GM18520 (cell line): ENCODE measurements at regions not wholly inside any gene's neighbourhood (a gene's known extent, or its start where the extent isn't known, plus 50 kb on each side); places are given as distances from the start of the nearest gene placed in this dataset.

ENCODE experiments used
- ATAC-seq: cut with Tn5 transposase; IDR thresholded peaks from one replicate; pipeline ENCODE4 v1.9.1; 2021; ENCODE audit not compliant: unreplicated experiment

DNA sequence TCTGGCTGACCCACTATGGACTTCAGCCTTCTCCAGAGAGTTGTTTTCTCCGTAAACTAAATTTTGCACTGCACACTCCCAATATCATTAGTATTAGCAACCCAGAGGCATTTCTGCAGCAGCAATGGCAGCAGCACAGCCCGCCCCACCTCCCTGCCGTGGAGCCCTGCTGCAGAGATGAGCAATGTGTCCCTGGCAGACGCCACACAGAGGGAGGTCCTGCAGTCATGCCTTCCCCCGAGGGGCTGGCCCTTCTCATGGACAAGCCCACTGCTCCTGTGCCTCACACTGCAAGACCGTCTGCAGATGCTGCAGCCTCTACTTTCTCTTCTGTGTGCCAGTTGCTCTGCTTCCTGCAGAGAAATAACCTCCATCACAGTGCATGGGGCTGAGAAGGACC, 393.4 kb upstream of the MKI67 start:
- no peak for ATAC-seq

DNA sequence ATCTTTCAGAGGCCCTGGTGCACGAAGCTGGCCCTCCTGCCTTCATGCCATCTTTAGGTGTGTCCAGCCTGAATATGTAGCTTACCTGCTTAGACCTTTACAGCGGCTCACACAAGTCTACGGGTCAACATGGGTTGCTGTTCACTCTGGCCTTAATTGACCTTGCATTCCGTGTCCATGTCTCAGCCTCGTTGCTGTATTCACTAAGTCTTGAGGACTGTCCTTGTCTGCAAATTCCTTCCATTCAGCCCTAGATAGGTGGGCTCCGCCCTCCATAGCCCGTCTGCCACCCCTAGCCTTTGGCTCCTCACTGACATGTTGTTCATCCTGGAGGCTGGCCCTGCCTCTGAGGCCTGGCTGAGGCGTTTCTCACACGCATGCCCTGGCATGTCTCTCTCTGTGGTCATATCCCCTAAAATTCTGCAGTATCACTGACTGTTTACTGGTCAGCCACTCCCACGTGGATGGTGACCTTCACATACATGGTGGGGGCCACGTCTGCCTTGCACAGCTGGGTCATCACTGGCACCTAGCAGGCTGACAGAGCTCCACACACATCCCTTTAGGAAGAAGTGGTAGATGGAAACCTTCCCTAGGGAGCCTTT, 394.1 kb upstream of the MKI67 start:
- ATAC-seq, result no peak

DNA sequence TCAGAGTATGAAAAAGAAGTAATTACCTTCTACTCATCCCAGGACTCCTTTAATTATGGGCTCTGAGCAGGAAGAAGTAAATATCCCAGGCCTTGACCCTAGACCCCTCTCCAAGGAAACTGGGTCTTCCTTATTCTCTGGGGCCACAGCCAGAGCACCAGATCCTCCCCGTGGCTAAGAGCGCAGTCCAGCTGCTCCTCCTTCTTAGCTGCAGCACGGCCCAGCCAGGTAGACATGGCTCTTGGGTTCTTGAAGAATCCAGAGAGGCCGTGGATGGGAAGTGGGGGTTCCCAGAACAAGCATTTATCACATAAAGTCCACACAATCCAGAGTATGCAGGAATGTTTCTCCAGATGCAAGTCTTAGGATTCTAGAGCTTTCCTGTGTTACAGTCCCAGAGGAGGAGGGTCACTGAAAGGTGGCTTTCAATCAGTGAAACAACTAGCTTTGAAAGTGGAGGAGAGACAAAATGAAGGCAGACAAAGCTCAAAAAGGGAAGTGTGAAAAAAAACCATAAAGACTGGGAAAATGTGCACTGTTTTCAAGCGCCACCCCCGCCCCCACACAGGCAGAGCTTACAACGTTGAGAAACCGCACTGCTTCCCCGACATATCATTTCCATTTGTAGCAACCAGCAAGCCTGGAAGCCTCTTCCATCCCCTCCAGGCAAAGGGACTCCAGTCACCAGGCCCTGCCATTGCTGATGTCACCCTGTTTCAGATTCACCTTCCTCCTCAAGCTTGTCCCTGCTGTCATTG, 396.5 kb upstream of the MKI67 start:
- ATAC-seq, result no peak

DNA sequence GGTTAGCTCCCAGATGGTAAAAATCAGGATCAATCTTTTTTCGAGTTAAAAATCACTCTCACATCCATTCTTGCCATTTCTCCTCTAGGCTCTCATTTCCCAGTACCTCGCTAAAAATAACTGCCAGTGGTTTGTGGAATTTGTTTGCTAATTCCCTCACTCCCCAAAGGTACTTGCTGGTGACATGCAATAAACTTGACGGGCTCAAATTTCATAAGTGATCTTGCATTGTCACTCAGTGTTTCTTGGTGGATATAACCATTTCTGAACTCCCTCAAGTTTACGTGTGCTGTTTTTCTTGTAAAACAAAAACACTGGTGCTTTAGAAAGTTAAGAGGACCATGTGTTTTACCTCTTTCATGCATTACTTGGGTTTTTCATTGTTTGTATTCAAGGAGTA, 399.2 kb upstream of the MKI67 start:
- no peak for ATAC-seq

DNA sequence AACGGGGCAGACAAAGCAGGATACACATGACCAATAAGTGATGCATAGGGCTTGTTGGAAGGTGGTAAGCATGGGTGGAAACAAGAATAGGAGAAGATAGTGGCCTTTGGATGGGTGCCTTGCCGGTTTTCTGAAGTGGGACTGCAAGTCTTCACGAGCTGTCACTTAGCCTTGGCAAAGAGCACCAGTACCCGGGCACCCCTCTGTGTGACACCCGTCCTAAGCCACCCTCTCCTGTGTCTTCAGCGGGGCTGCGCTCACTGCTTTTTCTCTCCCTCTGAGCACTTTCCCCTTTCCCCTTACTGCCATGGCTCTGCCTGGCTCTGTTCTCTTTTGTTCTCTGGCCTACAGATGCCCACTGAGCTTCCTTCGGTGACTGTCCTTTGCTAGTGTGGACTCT, 399.7 kb upstream of the MKI67 start:
- no peak for ATAC-seq

DNA sequence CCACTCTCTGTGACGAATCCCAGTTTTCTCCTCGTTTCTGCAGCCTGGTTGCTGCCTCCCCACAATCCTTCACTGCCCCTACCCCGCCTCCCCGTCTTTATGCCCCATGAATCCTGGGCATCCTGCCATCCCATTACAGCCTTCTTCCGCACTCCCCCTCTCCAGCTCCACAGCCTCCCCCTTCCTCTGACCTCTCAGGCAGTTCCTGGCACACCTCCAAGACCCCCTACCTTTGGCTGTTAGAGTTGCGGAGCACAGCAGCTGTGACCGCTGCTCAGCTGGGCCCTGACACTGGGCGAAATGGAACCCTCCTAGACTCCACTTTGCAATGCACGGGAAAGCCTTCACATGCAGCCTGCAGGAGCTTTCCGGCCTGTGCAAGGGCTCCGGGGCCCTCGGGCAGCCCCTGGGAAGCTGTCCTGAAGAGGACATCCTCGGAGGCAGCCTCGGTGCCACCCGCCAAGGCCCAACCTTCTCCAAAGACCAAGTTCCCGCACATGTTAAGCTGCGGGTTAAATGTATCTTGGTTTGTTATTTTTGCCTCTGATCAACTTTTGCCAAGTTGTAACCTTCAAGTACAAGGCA, 400.7 kb upstream of the MKI67 start:
- no peak for ATAC-seq

DNA sequence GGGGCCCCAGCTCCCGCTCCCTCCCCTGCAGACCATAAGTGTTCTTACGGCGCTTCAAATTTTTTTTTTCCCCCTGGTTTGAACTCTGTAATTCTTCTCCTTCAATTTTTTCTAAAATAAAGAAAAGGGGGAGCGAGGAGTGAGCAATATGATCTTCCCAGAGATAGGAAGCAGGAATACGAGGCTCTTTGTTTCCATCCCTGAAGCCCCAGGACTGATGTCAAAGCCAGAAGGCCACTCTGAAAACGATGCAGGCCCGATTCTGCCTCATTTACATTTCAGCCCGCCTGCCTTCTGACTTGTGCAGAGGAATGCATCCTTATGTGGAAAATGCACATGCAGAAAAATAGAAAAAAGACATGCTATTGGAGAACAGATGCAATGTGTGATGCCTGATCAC, 401.5 kb upstream of the MKI67 start:
- ATAC-seq, result no peak

DNA sequence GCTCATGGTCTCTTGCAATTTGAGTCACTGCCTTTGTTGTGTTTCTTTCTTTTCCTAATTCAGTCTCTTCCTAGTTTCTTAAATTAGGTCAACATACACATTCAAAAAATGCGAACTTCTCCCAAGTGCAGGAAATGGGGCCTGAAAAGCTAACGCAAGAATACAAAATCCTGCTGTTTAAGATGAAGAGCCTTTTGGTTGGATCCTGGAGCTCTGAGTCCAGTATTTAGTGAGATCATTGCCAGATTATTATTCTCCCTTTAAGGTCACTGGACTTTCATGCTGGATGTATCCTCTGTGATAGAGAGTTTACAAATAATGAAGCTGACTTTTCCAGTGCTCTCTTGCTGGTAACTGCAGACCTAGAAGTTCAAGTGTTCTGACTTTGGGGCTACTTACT, 401.9 kb upstream of the MKI67 start:
- no peak for ATAC-seq

DNA sequence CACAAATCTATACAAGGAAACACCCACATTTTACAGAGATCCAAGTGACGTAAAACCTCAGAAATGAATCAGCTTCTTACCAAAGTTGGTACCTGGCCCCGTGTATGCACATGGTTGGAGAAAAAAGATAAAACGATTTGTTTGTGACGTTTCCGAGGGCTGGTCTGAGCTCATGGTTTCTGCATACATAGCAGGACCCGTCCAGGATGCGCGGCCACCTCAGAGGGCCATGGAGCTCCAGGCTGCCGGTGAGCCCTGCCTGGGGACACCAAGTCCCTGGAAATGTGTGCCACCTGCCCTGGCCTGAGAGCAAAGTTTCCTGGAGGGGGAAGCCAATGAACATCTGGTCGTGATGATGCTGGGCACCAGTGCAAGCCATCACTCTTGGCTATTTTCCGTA, 402.6 kb upstream of the MKI67 start:
- ATAC-seq, result no peak

DNA sequence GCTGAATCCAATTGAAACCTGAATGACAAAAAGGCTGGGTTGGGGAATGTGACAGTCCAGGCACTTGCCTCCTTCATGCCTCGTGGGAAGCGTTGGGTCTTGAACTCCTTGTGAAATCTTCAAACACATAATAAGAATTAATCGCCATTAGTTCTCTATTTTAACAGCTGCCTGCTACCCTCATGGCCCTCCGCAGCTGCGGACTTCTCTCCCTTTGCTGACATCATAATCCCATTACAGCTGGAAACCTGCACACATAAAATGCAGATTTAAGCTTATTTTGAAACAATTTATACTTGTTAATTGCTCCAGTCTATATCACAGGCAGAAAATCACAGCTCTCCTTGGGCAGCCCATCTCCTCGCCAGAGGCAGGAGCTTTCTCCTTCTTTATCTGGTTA, 403.0 kb upstream of the MKI67 start:
- no peak for ATAC-seq

DNA sequence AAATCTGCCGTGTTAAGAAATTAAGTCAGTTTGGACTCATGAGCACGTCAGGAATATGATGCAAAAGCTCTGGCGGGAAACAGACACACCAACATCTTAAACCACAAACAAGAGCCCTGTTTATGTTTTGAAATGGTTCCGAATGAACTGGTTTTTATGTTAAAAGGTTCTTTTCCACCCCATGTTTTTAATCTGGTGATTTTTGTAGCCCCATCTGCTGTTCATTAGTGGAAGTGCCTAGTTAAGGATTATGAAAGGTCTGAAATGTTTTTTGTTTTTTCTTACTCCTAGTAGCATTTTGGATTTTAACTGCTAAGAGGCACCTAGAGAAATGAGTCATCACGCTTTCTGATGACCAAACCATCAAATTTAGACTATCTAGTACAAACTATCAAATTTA, 404.1 kb upstream of the MKI67 start:
- ATAC-seq, result no peak

DNA sequence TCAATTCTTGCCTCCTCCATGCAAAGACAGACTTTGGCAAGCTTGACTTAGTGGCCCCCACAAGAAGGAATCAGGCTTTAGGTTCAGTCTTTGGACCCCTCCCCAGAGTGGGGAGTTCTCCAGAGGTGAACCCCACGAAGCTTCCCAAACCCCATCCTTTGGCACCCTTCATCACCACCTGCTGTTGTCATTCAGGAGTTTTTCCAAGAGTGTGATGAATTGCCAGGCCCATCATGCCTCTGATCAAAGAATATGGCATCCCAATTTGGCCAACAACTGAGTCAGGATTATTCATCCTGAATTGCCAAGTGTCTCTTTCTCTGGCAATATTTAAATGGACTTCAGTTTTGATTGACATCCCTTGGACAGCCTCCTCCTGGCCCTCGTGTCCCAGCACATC, 404.7 kb upstream of the MKI67 start:
- no peak for ATAC-seq

DNA sequence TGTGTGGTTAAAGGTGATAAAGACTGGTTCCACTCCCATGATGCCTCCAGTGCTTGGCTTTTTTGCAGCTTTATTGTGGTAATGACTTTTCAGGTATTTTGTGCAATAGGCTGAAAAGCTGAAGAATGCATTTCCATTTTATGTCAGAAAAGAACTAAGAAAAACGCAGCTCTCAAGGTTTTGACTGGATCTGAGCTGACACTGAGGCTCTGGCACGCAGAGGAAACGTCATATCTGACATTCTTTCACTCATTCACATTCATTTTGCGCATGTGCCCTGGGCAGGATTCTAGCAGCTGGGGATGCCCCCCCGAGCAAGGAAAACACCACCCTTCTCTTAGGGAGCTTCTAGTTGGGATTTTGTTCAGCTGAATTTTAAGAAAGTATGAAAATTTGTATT, 408.5 kb upstream of the MKI67 start:
- no peak for ATAC-seq

DNA sequence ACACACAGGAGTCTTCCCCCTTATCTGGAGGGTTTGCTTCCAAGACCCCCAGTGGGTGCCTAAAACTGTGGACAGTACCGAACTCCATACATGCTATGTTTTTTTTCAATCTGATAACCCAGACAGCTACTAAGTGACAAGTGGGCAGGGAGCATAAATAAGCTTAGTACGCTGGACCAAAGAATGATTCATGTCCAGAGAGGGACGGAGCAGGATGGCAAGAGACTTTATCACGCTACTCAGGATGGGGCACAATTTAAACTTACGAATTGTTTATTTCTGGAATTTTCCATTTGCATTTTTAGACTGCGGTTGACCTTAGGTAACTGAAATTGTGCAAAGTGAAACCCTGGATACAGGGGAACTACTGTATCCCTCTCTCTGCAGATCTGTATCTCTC, 410.0 kb upstream of the MKI67 start:
- ATAC-seq, result no peak

DNA sequence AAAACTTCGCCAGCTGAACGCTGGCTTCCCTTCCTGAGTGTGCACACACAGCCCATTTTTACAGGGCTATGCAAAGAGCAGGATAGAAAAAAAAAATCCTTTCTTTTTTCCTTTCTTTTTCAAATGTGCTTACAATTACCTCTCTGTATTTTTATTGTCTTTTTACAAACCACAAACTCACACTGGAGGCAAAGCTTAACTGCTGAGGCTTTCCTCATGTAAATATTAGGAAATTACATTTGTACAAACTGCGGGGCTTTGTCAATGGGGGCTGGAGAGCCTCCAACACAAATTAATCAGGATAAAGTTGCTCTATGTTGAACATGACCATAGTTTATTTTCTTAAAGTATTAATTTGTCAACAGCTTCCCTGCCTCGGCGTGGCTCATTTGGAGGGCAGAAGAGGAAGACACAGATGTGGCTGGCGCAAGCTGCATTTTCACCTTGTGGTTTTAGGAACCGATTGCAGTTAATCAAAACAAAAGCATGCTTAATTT, 411.7 kb upstream of the MKI67 start:
- ATAC-seq, result no peak

DNA sequence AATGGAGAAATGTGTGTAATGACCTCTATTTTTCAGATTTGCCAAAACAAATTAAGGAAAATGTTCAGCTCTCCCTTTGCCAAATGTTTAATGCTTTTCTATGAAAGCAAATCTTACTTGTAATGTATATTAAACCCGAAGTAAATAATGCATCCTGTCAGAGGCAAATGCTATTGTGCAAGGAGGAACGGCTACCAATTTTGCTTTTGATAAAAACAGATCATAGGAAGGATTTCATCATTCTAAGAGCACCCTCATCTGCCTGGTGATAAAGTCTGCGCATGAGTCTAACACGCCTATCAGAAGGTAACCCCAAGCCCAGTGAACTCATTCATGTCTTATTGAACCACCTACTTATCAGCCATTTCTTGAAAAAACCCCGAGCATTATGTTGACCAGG, 412.4 kb upstream of the MKI67 start:
- ATAC-seq, result no peak

DNA sequence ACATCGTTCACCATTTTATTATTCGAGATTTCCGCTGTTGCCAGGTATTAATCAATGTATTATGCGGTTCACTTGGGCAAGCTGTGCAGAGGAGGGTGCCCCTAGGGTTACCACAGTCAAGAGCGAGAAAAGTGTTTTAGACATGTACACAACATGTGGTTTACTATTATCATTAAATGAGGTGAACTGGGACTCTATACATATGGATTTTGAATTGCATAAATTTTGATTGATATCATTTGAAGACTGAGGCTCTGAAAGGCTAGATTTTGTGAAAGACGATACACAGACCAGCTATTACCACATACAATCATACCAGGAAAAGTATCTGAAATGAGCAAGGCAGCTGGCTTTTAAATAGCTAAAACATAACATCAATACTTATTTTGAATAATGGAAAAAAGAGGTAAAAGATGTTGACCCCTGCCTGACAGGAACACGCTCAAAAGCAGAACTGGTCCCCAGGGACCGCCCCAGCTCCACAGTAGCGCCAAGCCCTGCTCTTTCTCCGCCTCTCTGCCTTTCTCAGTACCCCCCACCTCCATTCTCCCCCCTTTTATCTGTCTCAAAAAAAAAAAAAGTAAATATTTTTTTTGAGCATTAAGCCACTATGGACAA, 413.4 kb upstream of the MKI67 start:
- ATAC-seq, result no peak

DNA sequence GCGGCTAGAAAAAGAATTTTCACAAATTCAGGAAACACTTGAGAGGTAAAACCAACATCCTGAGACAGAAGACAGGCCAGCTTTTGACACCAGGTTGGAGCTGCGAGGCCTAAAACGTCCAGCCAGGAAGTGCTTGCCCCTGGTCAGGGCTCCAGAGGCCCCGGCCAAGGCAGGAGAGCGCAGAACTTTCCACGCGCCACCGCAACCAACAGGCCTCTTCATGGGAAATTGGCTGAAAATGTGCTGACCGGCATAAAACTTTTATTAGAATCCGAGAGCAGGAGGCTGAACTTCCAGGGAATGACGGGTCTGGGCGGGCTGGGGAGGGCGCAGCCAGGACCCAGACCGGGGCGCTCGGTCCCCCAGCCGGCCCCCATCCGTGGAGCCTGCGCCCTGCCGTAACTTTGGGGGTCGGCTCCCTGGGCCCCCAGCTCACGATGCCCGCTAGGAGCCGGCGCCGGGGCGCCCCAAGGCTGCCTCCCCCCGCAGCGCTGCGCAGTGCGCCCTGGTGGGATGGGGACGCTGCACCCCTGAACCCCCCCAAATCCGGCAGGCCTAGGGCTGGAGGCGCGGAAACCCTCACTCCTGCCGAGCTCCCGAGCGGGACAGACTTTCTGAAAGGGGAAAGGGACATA, 414.0 kb upstream of the MKI67 start:
- ATAC-seq, result no peak

DNA sequence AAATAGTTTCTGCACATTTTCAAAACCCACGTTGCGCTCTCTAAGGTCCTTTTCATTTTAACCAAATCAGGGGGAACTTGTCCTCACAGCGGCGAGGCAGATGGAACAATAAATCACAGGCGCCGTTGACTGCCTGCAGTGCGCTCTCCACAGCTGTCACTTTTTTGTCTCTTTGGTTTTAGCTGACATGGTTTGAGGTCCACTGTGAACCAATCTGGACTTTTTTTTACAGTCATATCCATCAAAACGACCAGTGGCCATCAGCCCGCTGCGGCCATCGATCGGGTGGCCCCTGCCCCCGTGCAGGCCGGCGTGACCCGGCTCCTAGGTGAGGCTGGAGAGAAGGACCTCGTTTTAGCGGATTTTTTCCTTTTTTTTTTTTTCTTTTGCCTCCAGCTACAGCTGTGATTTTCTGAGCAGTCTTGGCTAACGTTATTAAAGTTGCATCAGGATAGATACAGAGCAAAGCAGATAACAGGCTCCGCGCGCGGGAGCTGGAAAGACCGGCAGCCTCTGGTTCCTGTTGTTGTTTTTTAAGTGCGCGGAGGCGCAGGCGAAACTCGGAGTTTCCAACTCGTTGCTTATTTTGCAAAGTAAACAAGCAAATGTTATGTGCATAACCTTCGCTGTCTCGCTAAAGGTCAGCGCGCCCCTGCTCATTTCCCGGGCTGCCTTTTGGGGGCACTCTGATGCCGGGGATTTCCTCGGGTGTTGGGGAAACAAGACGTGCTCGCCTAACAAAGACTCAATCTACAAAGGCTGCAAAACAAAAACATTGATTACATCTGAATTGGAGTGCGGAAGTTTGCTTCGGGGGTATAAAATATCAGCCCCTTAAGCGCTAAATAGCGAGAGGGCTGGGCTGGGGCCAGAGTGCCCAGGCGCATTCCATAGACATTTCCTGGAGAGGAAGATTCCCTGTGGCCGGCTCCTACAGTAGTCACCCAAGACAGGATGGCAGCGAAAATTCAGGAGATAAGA, 414.8 kb upstream of the MKI67 start:
- ATAC-seq, result no peak

DNA sequence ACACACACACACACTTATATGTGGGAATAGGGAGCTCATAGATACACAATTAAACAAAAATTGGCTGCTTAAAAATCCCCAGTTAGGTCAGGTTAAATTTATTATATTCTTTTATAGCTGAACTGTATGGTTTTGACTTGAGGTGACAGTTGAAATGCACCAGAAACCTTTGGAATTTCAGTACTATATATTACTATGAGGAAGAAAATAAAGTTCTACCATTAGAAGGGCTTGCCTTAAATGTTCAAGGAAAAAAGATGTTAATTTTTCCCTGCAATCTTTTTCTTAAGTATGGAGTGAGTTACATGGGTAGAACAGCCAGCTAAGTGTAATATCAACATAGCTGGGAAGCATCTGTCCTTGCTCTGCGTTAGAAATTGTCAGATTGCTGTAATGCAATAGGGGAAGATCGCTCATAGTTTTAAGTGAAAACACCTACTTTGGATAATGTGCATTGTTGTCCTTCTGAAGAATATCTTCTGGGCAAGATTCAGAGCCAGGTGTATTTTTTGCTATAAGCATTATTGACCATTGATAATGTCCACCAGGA, 415.8 kb upstream of the MKI67 start:
- no peak for ATAC-seq
